Gastrocnemius medialis (tissue), 4 donors: ENCODE measurements at regions not wholly inside any gene's neighbourhood (a gene's known extent, or its start where the extent isn't known, plus 50 kb on each side); places are given as distances from the start of the nearest gene placed in this dataset.

ENCODE experiments used
- CTCF ChIP-seq, 5 experiments: fragments of 450-650 bp in 3 of 5; fragments of 200-600 bp in 2 of 5; sonication (generic) in 2 of 5; IDR thresholded peaks in 4 of 5; conservative IDR thresholded peaks in 1 of 5; 1 replicate in 4 of 5; 2 replicates in 1 of 5; pipeline ENCODE4 v1.5.1; 2016 to 2019; ENCODE audit warnings: antibody characterized with exemption in 5 of 5, mild to moderate bottlenecking in 3 of 5, moderate library complexity in 3 of 5
- POLR2A ChIP-seq, 2 donors: fragments of 450-650 bp; IDR thresholded peaks; one replicate each; pipeline ENCODE4 v1.6.1; 2017; ENCODE audit warnings: antibody characterized with exemption in 2 of 2, mild to moderate bottlenecking in 2 of 2, moderate library complexity in 2 of 2

- TF ChIP-seq POLR2A (IDR thresholded peaks at IDR 0.05), result no peak
- TF ChIP-seq CTCF (IDR thresholded peaks at IDR 0.05 in 4 of 5, conservative IDR thresholded peaks at IDR 0.05 in 1 of 5), result no peak
Observed at GRCh38 chr7:16963044-16963443, 81.3 kb upstream of the AGR3 start.
